Adrenal gland (tissue), 9 donors: ENCODE measurements at regions not wholly inside any gene's neighbourhood (a gene's known extent, or its start where the extent isn't known, plus 50 kb on each side); places are given as distances from the start of the nearest gene placed in this dataset.

Source experiments
- DNase-seq, 7 donors: peaks; one replicate each; pipeline ENCODE4 v3.0.0-alpha.2; 2019 to 2020
- H3K27ac ChIP-seq, 5 donors: fragments of 200-600 bp; sonication (generic) in 4 of 5; 1 replicate in 3 of 5; 2 replicates in 2 of 5; pipeline versions ENCODE4 v1.5.1 to v1.8.0; 2016 to 2020; ENCODE audit warnings: mild to moderate bottlenecking in 1 of 5
- H3K27me3 ChIP-seq: fragments of 200-600 bp; 2 replicates; pipeline ENCODE4 v1.8.0; 2021
- H3K36me3 ChIP-seq, 2 donors: fragments of 200-600 bp; replicated peaks in 1 of 2; 1 replicate in 1 of 2; 2 replicates in 1 of 2; pipeline versions ENCODE4 v1.5.1 to v1.8.0; 2018 to 2022
- H3K4me1 ChIP-seq, 2 donors: fragments of 200-600 bp; replicated peaks in 1 of 2; 1 replicate in 1 of 2; 2 replicates in 1 of 2; pipeline versions ENCODE4 v1.5.1 to v1.8.0; 2018 to 2021
- H3K4me3 ChIP-seq, 4 donors: fragments of 200-600 bp; sonication (generic) in 3 of 4; one replicate each; pipeline ENCODE4 v1.5.1; 2016 to 2018
- H3K9me3 ChIP-seq, 3 donors: fragments of 200-600 bp; sonication (generic) in 1 of 3; replicated peaks in 1 of 3; 1 replicate in 2 of 3; 2 replicates in 1 of 3; pipeline versions ENCODE4 v1.5.1 to v1.8.0; 2016 to 2021
- CTCF ChIP-seq, 6 experiments: fragments of 450-650 bp in 4 of 6; fragments of 200-600 bp in 2 of 6; sonication (generic) in 1 of 6; IDR thresholded peaks; 1 replicate in 5 of 6; 2 replicates in 1 of 6; pipeline versions ENCODE4 v1.5.1 to v1.8.0; 2016 to 2021; ENCODE audit warnings: antibody characterized with exemption in 6 of 6, mild to moderate bottlenecking in 2 of 6, moderate library complexity in 1 of 6
- POLR2A ChIP-seq, 2 donors: fragments of 450-650 bp; IDR thresholded peaks; one replicate each; pipeline ENCODE4 v1.6.1; 2017; ENCODE audit warnings: antibody characterized with exemption in 2 of 2, mild to moderate bottlenecking in 2 of 2, moderate library complexity in 1 of 2
- WGBS, 4 donors: extraction: QIAGEN DNeasy Blood & Tissue Kit in 2 of 4; methylation state at CpG; one replicate each; pipeline versions ENCODE4 v1.1.5 to v1.1.7; 2013 to 2017; 5-methylcytosine and 5-hydroxymethylcytosine counted together
- intact Hi-C, 2 donors: fragments of 100-400 bp; cut with DNase I; formaldehyde crosslinking; loops; one replicate each; pipeline versions ENCODE4 v1.14.1 to v1.15.0; 2022 to 2023
- donor health status: healthy with polysubstance abuse.
- donor health status: Bipolar disorder and iron deficiency.
- donor health status: DM: yes; HTN: yes; CAD: no.
- donor health status: DM: no; HTN: no; CAD: no.
- donor health status: DM: no; HTN: no; CAD: no.

GRCh38 chr9:135422341-135422944, 57.1 kb upstream of the PPP1R26 start:
- H3K4me1 ChIP-seq = no peaks in the 10 kb centered on the region
- intact Hi-C loops = no loop called here
- H3K27ac ChIP-seq = no peak overlapping the region
- no peak overlapping the region for H3K4me3 ChIP-seq
- no peak for DNase-seq
- H3K27me3 ChIP-seq = no peaks in the 10 kb centered on the region
- TF ChIP-seq POLR2A (IDR thresholded peaks at IDR 0.05) (no peak), CTCF (IDR thresholded peaks at IDR 0.05) (no peak)
- no peaks in the 10 kb centered on the region for H3K9me3 ChIP-seq
- WGBS, 4 donors = 72 to 77% (median 75%) methylated on average over 15 of the region's 15 CpGs
- H3K36me3 ChIP-seq = no peaks in the 10 kb centered on the region

DNA sequence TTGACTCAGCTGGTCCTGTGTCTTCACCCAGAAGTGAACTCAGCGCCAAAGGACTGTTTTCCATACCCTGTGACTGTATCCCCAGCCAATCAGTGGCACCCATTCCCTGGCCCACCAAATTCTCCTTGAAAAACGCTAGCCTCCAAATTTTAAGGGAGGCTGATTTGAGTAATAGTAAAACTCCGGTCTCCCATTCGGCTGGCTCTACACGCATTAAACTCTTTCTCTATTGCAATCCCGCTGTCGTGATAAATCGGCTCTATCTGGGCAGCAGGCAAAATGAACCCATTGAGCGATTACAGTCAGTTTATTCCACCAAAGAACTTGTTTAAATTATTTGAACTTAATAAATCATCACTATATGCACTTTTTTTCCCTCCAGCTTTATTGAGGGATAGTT, 55.9 kb upstream of the PPP1R26 start:
- 88 to 95% (median 94%) methylated on average over 9 of the region's 9 CpGs for WGBS, 4 donors
- H3K27me3 ChIP-seq = no peaks in the 10 kb centered on the region
- no peak for DNase-seq
- intact Hi-C loops = no loop called here
- no peak overlapping the region for H3K27ac ChIP-seq
- H3K36me3 ChIP-seq = no peaks in the 10 kb centered on the region
- no peaks in the 10 kb centered on the region for H3K4me1 ChIP-seq
- no peak overlapping the region for H3K4me3 ChIP-seq
- TF ChIP-seq CTCF (IDR thresholded peaks at IDR 0.05) (no peak), POLR2A (IDR thresholded peaks at IDR 0.05) (no peak)
- H3K9me3 ChIP-seq = no peaks in the 10 kb centered on the region
